ENCODE measurements at regions not wholly inside any gene's neighbourhood (a gene's known extent, or its start where the extent isn't known, plus 50 kb on each side); places are given as distances from the start of the nearest gene placed in this dataset.

DNA sequence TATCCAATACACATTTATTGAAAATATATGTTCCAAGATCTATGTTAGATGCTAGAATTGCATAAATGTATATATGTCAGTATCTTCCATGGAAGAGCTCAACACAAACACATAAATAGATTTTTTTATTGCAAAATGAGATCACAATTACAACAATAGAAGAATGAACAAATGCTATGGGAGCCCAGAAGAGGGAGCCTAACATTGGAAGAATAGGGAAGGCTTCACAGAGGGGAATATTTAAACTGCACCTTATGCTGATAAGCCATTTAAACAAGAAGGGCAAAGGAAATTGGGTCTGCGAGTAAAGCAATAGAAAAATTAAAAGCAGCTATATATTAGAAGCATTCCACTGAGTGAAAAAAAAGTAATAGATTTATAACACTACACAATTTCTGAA, 96.1 kb upstream of the LRRC55 start:
- TF ChIP-seq OSR1 (CRISPR knock-in tag; IDR thresholded peaks at IDR 0.05) = no peak
- TF ChIP-seq ARNTL (CRISPR knock-in tag; IDR thresholded peaks at IDR 0.05; ENCODE audit: borderline replicate concordance, low read depth) = no peak
- TF ChIP-seq ZFP3 (CRISPR knock-in tag; IDR thresholded peaks at IDR 0.05) = no peak
- TF ChIP-seq SNAI2 (CRISPR knock-in tag; IDR thresholded peaks at IDR 0.05) = no peak
- TF ChIP-seq, protein P1, sequence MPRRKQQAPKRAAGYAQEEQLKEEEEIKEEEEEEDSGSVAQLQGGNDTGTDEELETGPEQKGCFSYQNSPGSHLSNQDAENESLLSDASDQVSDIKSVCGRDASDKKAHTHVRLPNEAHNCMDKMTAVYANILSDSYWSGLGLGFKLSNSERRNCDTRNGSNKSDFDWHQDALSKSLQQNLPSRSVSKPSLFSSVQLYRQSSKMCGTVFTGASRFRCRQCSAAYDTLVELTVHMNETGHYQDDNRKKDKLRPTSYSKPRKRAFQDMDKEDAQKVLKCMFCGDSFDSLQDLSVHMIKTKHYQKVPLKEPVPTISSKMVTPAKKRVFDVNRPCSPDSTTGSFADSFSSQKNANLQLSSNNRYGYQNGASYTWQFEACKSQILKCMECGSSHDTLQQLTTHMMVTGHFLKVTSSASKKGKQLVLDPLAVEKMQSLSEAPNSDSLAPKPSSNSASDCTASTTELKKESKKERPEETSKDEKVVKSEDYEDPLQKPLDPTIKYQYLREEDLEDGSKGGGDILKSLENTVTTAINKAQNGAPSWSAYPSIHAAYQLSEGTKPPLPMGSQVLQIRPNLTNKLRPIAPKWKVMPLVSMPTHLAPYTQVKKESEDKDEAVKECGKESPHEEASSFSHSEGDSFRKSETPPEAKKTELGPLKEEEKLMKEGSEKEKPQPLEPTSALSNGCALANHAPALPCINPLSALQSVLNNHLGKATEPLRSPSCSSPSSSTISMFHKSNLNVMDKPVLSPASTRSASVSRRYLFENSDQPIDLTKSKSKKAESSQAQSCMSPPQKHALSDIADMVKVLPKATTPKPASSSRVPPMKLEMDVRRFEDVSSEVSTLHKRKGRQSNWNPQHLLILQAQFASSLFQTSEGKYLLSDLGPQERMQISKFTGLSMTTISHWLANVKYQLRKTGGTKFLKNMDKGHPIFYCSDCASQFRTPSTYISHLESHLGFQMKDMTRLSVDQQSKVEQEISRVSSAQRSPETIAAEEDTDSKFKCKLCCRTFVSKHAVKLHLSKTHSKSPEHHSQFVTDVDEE (CRISPR knock-in tag; IDR thresholded peaks at IDR 0.05) = no peak
- no peak for TF ChIP-seq TCF4 (CRISPR knock-in tag; IDR thresholded peaks at IDR 0.05; ENCODE audit: borderline replicate concordance)
- no peak for TF ChIP-seq BACH2 (CRISPR knock-in tag; IDR thresholded peaks at IDR 0.05; ENCODE audit: borderline replicate concordance)
- no peak for TF ChIP-seq ESRRG (CRISPR knock-in tag; IDR thresholded peaks at IDR 0.05)
- no peak for TF ChIP-seq ISL1 (CRISPR knock-in tag; IDR thresholded peaks at IDR 0.05)
- no peak for TF ChIP-seq PPARA (CRISPR knock-in tag; IDR thresholded peaks at IDR 0.05; ENCODE audit: borderline replicate concordance)
- TF ChIP-seq, protein P2, sequence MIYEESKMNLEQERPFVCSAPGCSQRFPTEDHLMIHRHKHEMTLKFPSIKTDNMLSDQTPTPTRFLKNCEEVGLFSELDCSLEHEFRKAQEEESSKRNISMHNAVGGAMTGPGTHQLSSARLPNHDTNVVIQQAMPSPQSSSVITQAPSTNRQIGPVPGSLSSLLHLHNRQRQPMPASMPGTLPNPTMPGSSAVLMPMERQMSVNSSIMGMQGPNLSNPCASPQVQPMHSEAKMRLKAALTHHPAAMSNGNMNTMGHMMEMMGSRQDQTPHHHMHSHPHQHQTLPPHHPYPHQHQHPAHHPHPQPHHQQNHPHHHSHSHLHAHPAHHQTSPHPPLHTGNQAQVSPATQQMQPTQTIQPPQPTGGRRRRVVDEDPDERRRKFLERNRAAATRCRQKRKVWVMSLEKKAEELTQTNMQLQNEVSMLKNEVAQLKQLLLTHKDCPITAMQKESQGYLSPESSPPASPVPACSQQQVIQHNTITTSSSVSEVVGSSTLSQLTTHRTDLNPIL (CRISPR knock-in tag; IDR thresholded peaks at IDR 0.05; ENCODE audit: low read depth) = no peak
- no peak for TF ChIP-seq ZFP30 (CRISPR knock-in tag; IDR thresholded peaks at IDR 0.05)
- TF ChIP-seq, protein P3, sequence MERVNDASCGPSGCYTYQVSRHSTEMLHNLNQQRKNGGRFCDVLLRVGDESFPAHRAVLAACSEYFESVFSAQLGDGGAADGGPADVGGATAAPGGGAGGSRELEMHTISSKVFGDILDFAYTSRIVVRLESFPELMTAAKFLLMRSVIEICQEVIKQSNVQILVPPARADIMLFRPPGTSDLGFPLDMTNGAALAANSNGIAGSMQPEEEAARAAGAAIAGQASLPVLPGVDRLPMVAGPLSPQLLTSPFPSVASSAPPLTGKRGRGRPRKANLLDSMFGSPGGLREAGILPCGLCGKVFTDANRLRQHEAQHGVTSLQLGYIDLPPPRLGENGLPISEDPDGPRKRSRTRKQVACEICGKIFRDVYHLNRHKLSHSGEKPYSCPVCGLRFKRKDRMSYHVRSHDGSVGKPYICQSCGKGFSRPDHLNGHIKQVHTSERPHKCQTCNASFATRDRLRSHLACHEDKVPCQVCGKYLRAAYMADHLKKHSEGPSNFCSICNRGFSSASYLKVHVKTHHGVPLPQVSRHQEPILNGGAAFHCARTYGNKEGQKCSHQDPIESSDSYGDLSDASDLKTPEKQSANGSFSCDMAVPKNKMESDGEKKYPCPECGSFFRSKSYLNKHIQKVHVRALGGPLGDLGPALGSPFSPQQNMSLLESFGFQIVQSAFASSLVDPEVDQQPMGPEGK (CRISPR knock-in tag; IDR thresholded peaks at IDR 0.05; ENCODE audit: borderline replicate concordance) = no peak
- TF ChIP-seq, protein P4, sequence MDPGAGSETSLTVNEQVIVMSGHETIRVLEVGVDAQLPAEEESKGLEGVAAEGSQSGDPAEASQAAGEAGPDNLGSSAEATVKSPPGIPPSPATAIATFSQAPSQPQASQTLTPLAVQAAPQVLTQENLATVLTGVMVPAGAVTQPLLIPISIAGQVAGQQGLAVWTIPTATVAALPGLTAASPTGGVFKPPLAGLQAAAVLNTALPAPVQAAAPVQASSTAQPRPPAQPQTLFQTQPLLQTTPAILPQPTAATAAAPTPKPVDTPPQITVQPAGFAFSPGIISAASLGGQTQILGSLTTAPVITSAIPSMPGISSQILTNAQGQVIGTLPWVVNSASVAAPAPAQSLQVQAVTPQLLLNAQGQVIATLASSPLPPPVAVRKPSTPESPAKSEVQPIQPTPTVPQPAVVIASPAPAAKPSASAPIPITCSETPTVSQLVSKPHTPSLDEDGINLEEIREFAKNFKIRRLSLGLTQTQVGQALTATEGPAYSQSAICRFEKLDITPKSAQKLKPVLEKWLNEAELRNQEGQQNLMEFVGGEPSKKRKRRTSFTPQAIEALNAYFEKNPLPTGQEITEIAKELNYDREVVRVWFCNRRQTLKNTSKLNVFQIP (CRISPR knock-in tag; IDR thresholded peaks at IDR 0.05; ENCODE audit: borderline replicate concordance, low read depth) = no peak

All from SK-N-SH treated with all-trans-retinoic acid at 6 μM for 48 hours (cell line).